GM12878 (cell line): ENCODE measurements at regions not wholly inside any gene's neighbourhood (a gene's known extent, or its start where the extent isn't known, plus 50 kb on each side); places are given as distances from the start of the nearest gene placed in this dataset.

Experiments
- ATAC-seq: fragments of 200-7000 bp; cut with Tn5 transposase; 3 replicates; pipeline ENCODE4 v1.9.1; 2020; ENCODE audit warnings: mild to moderate bottlenecking, moderate library complexity
- BruUV-seq: library from RNA; stranded (reverse); fragments of 400-500 nt; replicated peaks from 2 replicates; lab custom pipeline; 2021; lab: Mats Ljungman, UMichigan
- CTCF ChIA-PET: fragments of 300-600 bp; sonication (Branson Sonifier 250); formaldehyde crosslinking; extraction: SDS; loops from one replicate; lab custom pipeline; 2021; ENCODE audit warnings: inconsistent platforms; lab: Yijun Ruan, JAX
- POLR2A ChIA-PET: fragments of 350-600 bp; formaldehyde crosslinking; extraction: SDS; loops from one replicate; lab custom pipeline; 2021; ENCODE audit warnings: inconsistent platforms; lab: Charles Lee
- RAD21 ChIA-PET: fragments of 300-600 bp; sonication (Branson Sonifier 250); formaldehyde crosslinking; loops from one replicate; lab custom pipeline; 2023; ENCODE audit warnings: antibody characterized with exemption; ENCODE audit not compliant: unreplicated experiment; lab: Charles Lee
- SMC1A ChIA-PET: fragments of 300-600 bp; sonication (Branson Sonifier 250); formaldehyde crosslinking; loops from one replicate; lab custom pipeline; 2023; ENCODE audit not compliant: unreplicated experiment, uncharacterized antibody; lab: Charles Lee
- DNase-seq: peaks from one replicate; pipeline ENCODE4 v3.0.0-alpha.2; 2011; ENCODE audit warnings: low read depth, low spot score
- FAIRE-seq: peaks from 3 replicates; lab custom pipeline; 2011; peaks lifted over from hg19 to GRCh38; lab: Jason Lieb, UNC
- H2AFZ ChIP-seq: 2 replicates; pipeline ENCODE4 v1.6.0; 2011; ENCODE audit warnings: low read depth, low read length, control low read depth; ENCODE audit not compliant: control insufficient read depth
- H3K27ac ChIP-seq: 2 replicates; pipeline ENCODE4 v1.5.1; 2011; ENCODE audit warnings: control low read depth; ENCODE audit not compliant: control insufficient read depth, insufficient read depth
- H3K27me3 ChIP-seq, 2 experiments: replicated peaks in 1 of 2; 2 replicates each; pipeline versions ENCODE4 v1.6.0 to v1.6.1; 2011; ENCODE audit warnings: low read length in 1 of 2; ENCODE audit not compliant: control insufficient read depth in 2 of 2, insufficient read depth in 2 of 2
- H3K36me3 ChIP-seq, 2 experiments: 2 replicates each; pipeline ENCODE4 v1.5.1; 2011; ENCODE audit warnings: low read length in 1 of 2; ENCODE audit not compliant: control insufficient read depth in 2 of 2, insufficient read depth in 2 of 2
- H3K4me1 ChIP-seq: 2 replicates; pipeline ENCODE4 v1.6.1; 2011; ENCODE audit warnings: mild to moderate bottlenecking, low read length, moderate library complexity, mixed read lengths; ENCODE audit not compliant: control insufficient read depth, insufficient read depth
- H3K4me2 ChIP-seq: 2 replicates; pipeline ENCODE4 v1.6.0; 2011; ENCODE audit warnings: control low read depth; ENCODE audit not compliant: control insufficient read depth, insufficient read depth
- H3K4me3 ChIP-seq: fragments of 200-600 bp; sonication (generic); 2 replicates; pipeline ENCODE4 v1.5.1; 2016
- H3K79me2 ChIP-seq: 2 replicates; pipeline ENCODE4 v1.6.0; 2011; ENCODE audit warnings: low read length; ENCODE audit not compliant: control insufficient read depth, insufficient read depth
- H3K9ac ChIP-seq: 2 replicates; pipeline ENCODE4 v1.8.0; 2011; ENCODE audit warnings: low read length, control low read depth, mixed read lengths; ENCODE audit not compliant: control insufficient read depth, insufficient read depth
- H3K9me3 ChIP-seq: replicated peaks from 3 replicates; pipeline ENCODE4 v1.5.1; 2011; ENCODE audit warnings: mild to moderate bottlenecking, low read length; ENCODE audit not compliant: control insufficient read depth, insufficient read depth
- H4K20me1 ChIP-seq: 2 replicates; pipeline ENCODE4 v1.6.0; 2011; ENCODE audit not compliant: control insufficient read depth, insufficient read depth
- GABPA ChIP-seq: IDR thresholded peaks from 2 replicates; pipeline ENCODE4 v1.6.1; 2014; ENCODE audit warnings: antibody characterized with exemption, low read depth, mild to moderate bottlenecking, inconsistent platforms
- HDAC2 ChIP-seq: fragments of 200-600 bp; sonication (generic); IDR thresholded peaks from 2 replicates; pipeline ENCODE4 v1.6.1; 2017
- KDM1A ChIP-seq: fragments of 200-600 bp; sonication (generic); IDR thresholded peaks from 2 replicates; pipeline ENCODE4 v1.6.1; 2016; ENCODE audit warnings: borderline replicate concordance
- NBN ChIP-seq: fragments of 450-650 bp; IDR thresholded peaks from 2 replicates; pipeline ENCODE4 v1.6.1; 2016
- PAX8 ChIP-seq: fragments of 450-650 bp; IDR thresholded peaks from 2 replicates; pipeline ENCODE4 v1.6.1; 2017; ENCODE audit warnings: mild to moderate bottlenecking, moderate library complexity
- POU2F2 ChIP-seq: IDR thresholded peaks from 3 replicates; pipeline ENCODE4 v1.6.1; 2011; ENCODE audit warnings: low read depth, mild to moderate bottlenecking, low read length, borderline replicate concordance
- SMARCA5 ChIP-seq: fragments of 450-650 bp; IDR thresholded peaks from 2 replicates; pipeline ENCODE4 v1.6.1; 2017; ENCODE audit warnings: mild to moderate bottlenecking
- SUZ12 ChIP-seq: fragments of 200-600 bp; sonication (generic); IDR thresholded peaks from one replicate; pipeline ENCODE4 v1.6.1; 2018; ENCODE audit warnings: antibody characterized with exemption, mild to moderate bottlenecking; ENCODE audit not compliant: unreplicated experiment
- TARDBP ChIP-seq: IDR thresholded peaks from 2 replicates; pipeline ENCODE4 v1.6.1; 2016; ENCODE audit warnings: borderline replicate concordance
- WGBS: methylation state at CpG from one replicate; pipeline ENCODE4 v1.1.6; 2016; ENCODE audit warnings: low lambda C conversion rate; ENCODE audit not compliant: insufficient replicate concordance, insufficient coverage; ENCODE audit errors: missing lambda C conversion rate; 5-methylcytosine and 5-hydroxymethylcytosine counted together
- in situ Hi-C: fragments of 300-500 bp; cut with MboI; formaldehyde crosslinking; loops from 9 replicates; pipeline ENCODE4 v1.14.3; 2018; ENCODE audit warnings: mixed read lengths
- intact Hi-C: fragments of 100-400 bp; cut with micrococcal nuclease; formaldehyde crosslinking; loops from one replicate; pipeline ENCODE4 v1.14.2; 2022; ENCODE audit not compliant: unreplicated experiment
- TF ChIP-seq, protein P1 (sequence below): fragments of 450-650 bp; IDR thresholded peaks from 2 replicates; pipeline ENCODE4 v1.6.1; 2017; ENCODE audit warnings: mild to moderate bottlenecking, moderate library complexity

DNA sequence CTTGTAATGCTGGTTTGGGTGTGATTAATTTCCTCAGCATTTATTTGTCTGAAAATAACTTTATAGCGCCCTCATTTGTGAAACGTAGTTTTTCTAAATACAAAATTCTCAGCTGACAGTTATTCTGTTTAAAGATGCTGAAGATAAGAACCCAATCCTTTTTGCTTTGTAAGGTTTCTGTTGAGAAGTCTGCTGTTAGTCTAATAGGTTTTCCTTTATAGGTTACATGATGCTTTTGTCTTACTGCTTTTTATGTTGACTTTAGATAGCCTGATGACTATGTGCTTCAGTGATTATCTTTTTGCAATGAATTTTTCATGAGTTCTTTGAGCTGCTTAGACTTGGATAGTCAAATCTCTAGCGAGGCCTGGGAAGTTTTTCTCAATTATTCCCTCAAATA, 168.6 kb upstream of the PDE3A start:
- no peak for TF ChIP-seq KDM1A
- TF ChIP-seq TARDBP: no peak
- TF ChIP-seq SUZ12: no peak
- TF ChIP-seq PAX8: no peak
- TF ChIP-seq, protein P1, sequence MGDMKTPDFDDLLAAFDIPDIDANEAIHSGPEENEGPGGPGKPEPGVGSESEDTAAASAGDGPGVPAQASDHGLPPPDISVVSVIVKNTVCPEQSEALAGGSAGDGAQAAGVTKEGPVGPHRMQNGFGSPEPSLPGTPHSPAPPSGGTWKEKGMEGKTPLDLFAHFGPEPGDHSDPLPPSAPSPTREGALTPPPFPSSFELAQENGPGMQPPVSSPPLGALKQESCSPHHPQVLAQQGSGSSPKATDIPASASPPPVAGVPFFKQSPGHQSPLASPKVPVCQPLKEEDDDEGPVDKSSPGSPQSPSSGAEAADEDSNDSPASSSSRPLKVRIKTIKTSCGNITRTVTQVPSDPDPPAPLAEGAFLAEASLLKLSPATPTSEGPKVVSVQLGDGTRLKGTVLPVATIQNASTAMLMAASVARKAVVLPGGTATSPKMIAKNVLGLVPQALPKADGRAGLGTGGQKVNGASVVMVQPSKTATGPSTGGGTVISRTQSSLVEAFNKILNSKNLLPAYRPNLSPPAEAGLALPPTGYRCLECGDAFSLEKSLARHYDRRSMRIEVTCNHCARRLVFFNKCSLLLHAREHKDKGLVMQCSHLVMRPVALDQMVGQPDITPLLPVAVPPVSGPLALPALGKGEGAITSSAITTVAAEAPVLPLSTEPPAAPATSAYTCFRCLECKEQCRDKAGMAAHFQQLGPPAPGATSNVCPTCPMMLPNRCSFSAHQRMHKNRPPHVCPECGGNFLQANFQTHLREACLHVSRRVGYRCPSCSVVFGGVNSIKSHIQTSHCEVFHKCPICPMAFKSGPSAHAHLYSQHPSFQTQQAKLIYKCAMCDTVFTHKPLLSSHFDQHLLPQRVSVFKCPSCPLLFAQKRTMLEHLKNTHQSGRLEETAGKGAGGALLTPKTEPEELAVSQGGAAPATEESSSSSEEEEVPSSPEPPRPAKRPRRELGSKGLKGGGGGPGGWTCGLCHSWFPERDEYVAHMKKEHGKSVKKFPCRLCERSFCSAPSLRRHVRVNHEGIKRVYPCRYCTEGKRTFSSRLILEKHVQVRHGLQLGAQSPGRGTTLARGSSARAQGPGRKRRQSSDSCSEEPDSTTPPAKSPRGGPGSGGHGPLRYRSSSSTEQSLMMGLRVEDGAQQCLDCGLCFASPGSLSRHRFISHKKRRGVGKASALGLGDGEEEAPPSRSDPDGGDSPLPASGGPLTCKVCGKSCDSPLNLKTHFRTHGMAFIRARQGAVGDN: no peak
- no peak for TF ChIP-seq GABPA
- no peak for TF ChIP-seq SMARCA5
- no peak for TF ChIP-seq NBN
- TF ChIP-seq POU2F2: no peak
- TF ChIP-seq HDAC2: no peak
- no peaks in the 10 kb centered on the region for H4K20me1 ChIP-seq
- H3K27ac ChIP-seq: no peak overlapping the region
- ATAC-seq: no peak
- no peak overlapping the region for H3K9ac ChIP-seq
- H3K9me3 ChIP-seq: no peaks in the 10 kb centered on the region
- WGBS: 48% methylated on average over 3 of the region's 3 CpGs
- H2AFZ ChIP-seq: no peak overlapping the region
- ChIA-PET SMC1A (interaction anchor here (1.5 to 3.5 kb wide), 3 partner anchors 10 to 284 kb away, joined by 5 to 13 read pairs (median 6); no protein-coding TSS in a partner anchor), POLR2A (no interaction called here), RAD21 (no interaction called here), CTCF (interaction anchor here (0.7 to 1.4 kb wide), 3 partner anchors 9 to 215 kb away, joined by 3 to 5 read pairs (median 4); no protein-coding TSS in a partner anchor)
- BruUV-seq: no TSS peak
- no peak for DNase-seq
- in situ Hi-C loops: no loop called here
- intact Hi-C loops: no loop called here
- H3K27me3 ChIP-seq: no peaks in the 10 kb centered on the region; a peak in 1 of 4 replicates
- H3K4me2 ChIP-seq: no peak overlapping the region
- H3K4me3 ChIP-seq: no peak overlapping the region
- no peaks in the 10 kb centered on the region for H3K79me2 ChIP-seq
- H3K4me1 ChIP-seq: no peaks in the 10 kb centered on the region
- no peaks in the 10 kb centered on the region for H3K36me3 ChIP-seq
- FAIRE-seq: no peak
